ENCODE measurements at regions not wholly inside any gene's neighbourhood (a gene's known extent, or its start where the extent isn't known, plus 50 kb on each side); places are given as distances from the start of the nearest gene placed in this dataset.

DNA sequence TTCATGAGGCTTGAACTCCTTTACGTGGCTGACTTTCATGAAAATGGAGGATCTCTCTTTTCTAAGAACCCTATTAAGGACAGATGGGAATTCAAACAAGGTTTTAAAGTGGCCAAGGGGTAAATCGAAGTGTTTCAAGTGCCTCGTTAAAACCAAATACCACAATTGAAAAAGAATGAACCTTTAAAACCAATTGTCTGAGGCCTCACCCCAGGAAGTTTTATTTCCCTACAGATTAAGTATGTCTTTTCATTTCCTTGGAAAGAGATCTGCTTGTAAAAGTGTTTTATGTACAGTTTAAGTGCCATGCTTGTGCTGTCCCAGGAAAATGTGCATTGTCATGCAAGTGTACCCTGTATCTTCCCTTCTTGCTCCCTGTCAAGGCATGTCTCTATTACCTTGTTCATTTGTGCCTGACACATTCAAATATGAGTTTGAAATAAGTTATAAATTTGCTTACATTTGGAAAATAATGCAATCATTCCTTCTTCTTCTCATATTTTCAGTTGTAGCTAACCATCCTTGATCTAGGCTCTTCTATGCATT lies 138.7 kb downstream of the ZPLD1 start:
- Histone ChIP-seq H3K27me3 (ENCODE audit: insufficient read depth, poor library complexity, severe bottlenecking) (no peaks in the 10 kb centered on the region), H3K4me3 (replicated peaks; ENCODE audit: insufficient read depth, low read length) (no peak overlapping the region), H3K27ac (replicated peaks) (no peak overlapping the region)
- DNase-seq (ENCODE audit: low read depth in 1 of 2, low spot score in 1 of 2): no peak
- TF ChIP-seq, protein P1, sequence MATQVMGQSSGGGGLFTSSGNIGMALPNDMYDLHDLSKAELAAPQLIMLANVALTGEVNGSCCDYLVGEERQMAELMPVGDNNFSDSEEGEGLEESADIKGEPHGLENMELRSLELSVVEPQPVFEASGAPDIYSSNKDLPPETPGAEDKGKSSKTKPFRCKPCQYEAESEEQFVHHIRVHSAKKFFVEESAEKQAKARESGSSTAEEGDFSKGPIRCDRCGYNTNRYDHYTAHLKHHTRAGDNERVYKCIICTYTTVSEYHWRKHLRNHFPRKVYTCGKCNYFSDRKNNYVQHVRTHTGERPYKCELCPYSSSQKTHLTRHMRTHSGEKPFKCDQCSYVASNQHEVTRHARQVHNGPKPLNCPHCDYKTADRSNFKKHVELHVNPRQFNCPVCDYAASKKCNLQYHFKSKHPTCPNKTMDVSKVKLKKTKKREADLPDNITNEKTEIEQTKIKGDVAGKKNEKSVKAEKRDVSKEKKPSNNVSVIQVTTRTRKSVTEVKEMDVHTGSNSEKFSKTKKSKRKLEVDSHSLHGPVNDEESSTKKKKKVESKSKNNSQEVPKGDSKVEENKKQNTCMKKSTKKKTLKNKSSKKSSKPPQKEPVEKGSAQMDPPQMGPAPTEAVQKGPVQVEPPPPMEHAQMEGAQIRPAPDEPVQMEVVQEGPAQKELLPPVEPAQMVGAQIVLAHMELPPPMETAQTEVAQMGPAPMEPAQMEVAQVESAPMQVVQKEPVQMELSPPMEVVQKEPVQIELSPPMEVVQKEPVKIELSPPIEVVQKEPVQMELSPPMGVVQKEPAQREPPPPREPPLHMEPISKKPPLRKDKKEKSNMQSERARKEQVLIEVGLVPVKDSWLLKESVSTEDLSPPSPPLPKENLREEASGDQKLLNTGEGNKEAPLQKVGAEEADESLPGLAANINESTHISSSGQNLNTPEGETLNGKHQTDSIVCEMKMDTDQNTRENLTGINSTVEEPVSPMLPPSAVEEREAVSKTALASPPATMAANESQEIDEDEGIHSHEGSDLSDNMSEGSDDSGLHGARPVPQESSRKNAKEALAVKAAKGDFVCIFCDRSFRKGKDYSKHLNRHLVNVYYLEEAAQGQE (IDR thresholded peaks at IDR 0.05; ENCODE audit: insufficient replicate concordance, low read depth): no peak
- TF ChIP-seq, protein P2, sequence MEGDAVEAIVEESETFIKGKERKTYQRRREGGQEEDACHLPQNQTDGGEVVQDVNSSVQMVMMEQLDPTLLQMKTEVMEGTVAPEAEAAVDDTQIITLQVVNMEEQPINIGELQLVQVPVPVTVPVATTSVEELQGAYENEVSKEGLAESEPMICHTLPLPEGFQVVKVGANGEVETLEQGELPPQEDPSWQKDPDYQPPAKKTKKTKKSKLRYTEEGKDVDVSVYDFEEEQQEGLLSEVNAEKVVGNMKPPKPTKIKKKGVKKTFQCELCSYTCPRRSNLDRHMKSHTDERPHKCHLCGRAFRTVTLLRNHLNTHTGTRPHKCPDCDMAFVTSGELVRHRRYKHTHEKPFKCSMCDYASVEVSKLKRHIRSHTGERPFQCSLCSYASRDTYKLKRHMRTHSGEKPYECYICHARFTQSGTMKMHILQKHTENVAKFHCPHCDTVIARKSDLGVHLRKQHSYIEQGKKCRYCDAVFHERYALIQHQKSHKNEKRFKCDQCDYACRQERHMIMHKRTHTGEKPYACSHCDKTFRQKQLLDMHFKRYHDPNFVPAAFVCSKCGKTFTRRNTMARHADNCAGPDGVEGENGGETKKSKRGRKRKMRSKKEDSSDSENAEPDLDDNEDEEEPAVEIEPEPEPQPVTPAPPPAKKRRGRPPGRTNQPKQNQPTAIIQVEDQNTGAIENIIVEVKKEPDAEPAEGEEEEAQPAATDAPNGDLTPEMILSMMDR (IDR thresholded peaks at IDR 0.05; ENCODE audit: insufficient read depth, low read length): no peak
- TF ChIP-seq GABPA (IDR thresholded peaks at IDR 0.05; ENCODE audit: low read depth) (no peak), POLR2AphosphoS5 (IDR thresholded peaks at IDR 0.05; ENCODE audit: low read depth) (no peak), SPI1 (IDR thresholded peaks at IDR 0.05; ENCODE audit: borderline replicate concordance, low read depth) (no peak)

DNA sequence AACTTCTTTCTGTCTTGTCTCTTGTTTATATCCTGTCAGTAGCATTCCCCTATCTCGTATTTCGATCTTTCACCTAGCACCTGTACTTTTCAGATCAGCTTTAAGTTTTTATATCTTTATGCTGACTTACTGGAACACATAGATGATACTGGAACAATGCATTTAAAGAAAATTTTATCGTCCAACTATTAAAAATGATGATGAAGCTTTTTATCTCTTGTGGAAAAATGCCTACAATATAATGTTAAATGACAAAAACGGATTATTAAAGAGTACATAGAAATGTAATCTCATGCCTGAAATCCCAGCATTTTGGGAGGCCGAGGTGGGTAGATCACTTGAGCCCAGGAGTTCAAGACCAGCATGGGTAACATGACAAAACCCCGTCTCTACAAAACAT lies 139.5 kb downstream of the ZPLD1 start:
- TF ChIP-seq POLR2AphosphoS5 (IDR thresholded peaks at IDR 0.05; ENCODE audit: low read depth): no peak
- DNase-seq (ENCODE audit: low read depth in 1 of 2, low spot score in 1 of 2): no peak
- H3K4me3 ChIP-seq (replicated peaks; ENCODE audit: insufficient read depth, low read length): no peak overlapping the region

DNA sequence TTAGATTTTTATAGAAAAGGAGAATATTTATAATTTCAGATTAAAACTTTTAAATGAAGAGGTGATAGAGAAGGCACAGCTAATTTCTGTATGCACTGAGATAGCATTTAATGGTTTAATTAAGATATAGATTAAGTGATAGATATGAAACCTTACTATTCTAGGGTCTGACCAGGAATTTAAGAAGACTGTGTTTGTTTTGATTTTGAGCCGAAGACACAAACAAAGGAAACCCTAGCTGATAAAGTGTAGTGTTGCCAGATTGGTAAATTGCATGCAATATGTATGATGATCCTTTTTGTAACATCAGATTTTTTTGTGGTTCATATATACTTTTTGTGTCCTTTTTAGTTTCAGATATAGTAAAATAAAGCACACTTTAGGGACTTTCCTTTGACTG lies 141.8 kb downstream of the ZPLD1 start:
- H3K27me3 ChIP-seq (ENCODE audit: insufficient read depth, poor library complexity, severe bottlenecking): no peaks in the 10 kb centered on the region
- no peak overlapping the region for H3K27ac ChIP-seq (replicated peaks)
- DNase-seq (ENCODE audit: low read depth in 1 of 2, low spot score in 1 of 2): no peak
- no peak for TF ChIP-seq POLR2AphosphoS5 (IDR thresholded peaks at IDR 0.05; ENCODE audit: low read depth)
- no peak for TF ChIP-seq SPI1 (IDR thresholded peaks at IDR 0.05; ENCODE audit: borderline replicate concordance, low read depth)
- TF ChIP-seq, protein P2 (IDR thresholded peaks at IDR 0.05; ENCODE audit: insufficient read depth, low read length): no peak
- TF ChIP-seq, protein P1 (IDR thresholded peaks at IDR 0.05; ENCODE audit: insufficient replicate concordance, low read depth): no peak
- TF ChIP-seq GABPA (IDR thresholded peaks at IDR 0.05; ENCODE audit: low read depth): no peak
- no peak overlapping the region for H3K4me3 ChIP-seq (replicated peaks; ENCODE audit: insufficient read depth, low read length)

More for the DNA sequence above, 139.5 kb downstream of the ZPLD1 start:
- no peak overlapping the region for H3K27ac ChIP-seq (replicated peaks)
- no peaks in the 10 kb centered on the region for H3K27me3 ChIP-seq (ENCODE audit: insufficient read depth, poor library complexity, severe bottlenecking)

DNA sequence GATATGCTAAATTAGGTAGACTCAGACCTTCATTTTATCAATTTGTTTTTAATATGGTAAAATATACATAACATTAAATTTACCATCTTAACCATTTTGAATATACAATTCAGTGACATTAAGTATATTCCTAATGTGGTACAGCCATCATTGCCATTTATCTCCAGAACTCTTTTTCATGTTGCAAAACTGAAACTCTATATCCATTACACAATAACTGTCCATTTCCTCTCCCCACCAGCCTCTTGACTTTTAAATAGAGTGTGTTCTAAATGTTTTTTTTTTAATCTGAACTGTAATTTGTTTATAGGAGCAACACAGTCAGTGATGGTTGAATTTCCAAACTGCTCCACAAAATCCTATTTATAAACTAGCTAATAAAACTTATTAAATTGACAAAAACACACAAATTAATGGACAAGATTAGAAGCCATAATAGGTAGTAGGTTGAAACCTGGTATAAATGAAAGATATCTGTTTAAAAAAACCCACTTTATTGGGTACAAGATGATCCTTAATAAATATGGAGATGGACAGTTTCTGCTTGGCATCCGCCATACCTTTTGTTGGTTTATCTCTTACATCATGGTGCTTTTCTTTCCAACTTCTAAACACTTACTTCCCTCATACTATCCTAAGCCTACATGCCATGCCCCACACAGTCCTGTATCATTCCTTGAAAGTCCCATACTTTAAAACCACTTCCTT lies 142.4 kb downstream of the ZPLD1 start:
- Histone ChIP-seq H3K27ac (replicated peaks) (no peak overlapping the region), H3K27me3 (ENCODE audit: insufficient read depth, poor library complexity, severe bottlenecking) (no peaks in the 10 kb centered on the region), H3K4me3 (replicated peaks; ENCODE audit: insufficient read depth, low read length) (no peak overlapping the region)
- no peak for DNase-seq (ENCODE audit: low read depth in 1 of 2, low spot score in 1 of 2)
- TF ChIP-seq SPI1 (IDR thresholded peaks at IDR 0.05; ENCODE audit: borderline replicate concordance, low read depth): no peak
- TF ChIP-seq, protein P1 (IDR thresholded peaks at IDR 0.05; ENCODE audit: insufficient replicate concordance, low read depth): no peak
- no peak for TF ChIP-seq GABPA (IDR thresholded peaks at IDR 0.05; ENCODE audit: low read depth)
- no peak for TF ChIP-seq POLR2AphosphoS5 (IDR thresholded peaks at IDR 0.05; ENCODE audit: low read depth)
- TF ChIP-seq, protein P2 (IDR thresholded peaks at IDR 0.05; ENCODE audit: insufficient read depth, low read length): no peak

Data from HL-60 (cell line).